GM12874 (cell line): ENCODE measurements at regions not wholly inside any gene's neighbourhood (a gene's known extent, or its start where the extent isn't known, plus 50 kb on each side); places are given as distances from the start of the nearest gene placed in this dataset.

Source experiments
- CTCF ChIP-seq: IDR thresholded peaks from 2 replicates; pipeline ENCODE4 v1.5.1; 2011; ENCODE audit warnings: low read depth, mild to moderate bottlenecking, control low read depth, low read length, moderate library complexity; ENCODE audit not compliant: insufficient read depth

- no peak for TF ChIP-seq CTCF
These were observed 166.5 kb upstream of the MYLIP start for GRCh38 chr6:15962449-15962764.

- no peak for TF ChIP-seq CTCF
These were observed 167.0 kb upstream of the MYLIP start for GRCh38 chr6:15961635-15962448.

- no peak for TF ChIP-seq CTCF
These were observed 167.9 kb upstream of the MYLIP start for GRCh38 chr6:15960740-15961634.

GRCh38 chr6:15957655-15958169 lies 171.2 kb upstream of the MYLIP start:
- no peak for TF ChIP-seq CTCF

GRCh38 chr6:15956205-15957106 lies 172.4 kb upstream of the MYLIP start:
- TF ChIP-seq CTCF = no peak

GRCh38 chr6:15955484-15955883 lies 173.4 kb upstream of the MYLIP start:
- TF ChIP-seq CTCF = no peak
